ENCODE measurements at regions not wholly inside any gene's neighbourhood (a gene's known extent, or its start where the extent isn't known, plus 50 kb on each side); places are given as distances from the start of the nearest gene placed in this dataset.

- H3K4me1 ChIP-seq (ENCODE audit: insufficient read depth, low read length): no peaks in the 10 kb centered on the region
- H3K27ac ChIP-seq (ENCODE audit: low read depth in 1 of 2, low read length in 2 of 2): no peak overlapping the region
- Mint-ChIP-seq H3K4me3 (no peak overlapping the region), H3K27ac (no peak overlapping the region), H3K36me3 (ENCODE audit: low read depth) (no peaks in the 10 kb centered on the region), H3K27me3 (peaks cover 19% of the 10 kb centered on the region), H3K9me3 (peaks cover 8% of the 10 kb centered on the region), H3K4me1 (ENCODE audit: low read depth) (no peaks in the 10 kb centered on the region)
- POLR2A ChIA-PET: no interaction called here
- no peak for TF ChIP-seq CTCF (IDR thresholded peaks at IDR 0.05)
- H3K9me3 ChIP-seq (ENCODE audit: control insufficient read depth in 1 of 2, insufficient read depth in 1 of 2, low read length in 2 of 2): peaks cover 3 to 16% of the 10 kb centered on the region in 2 experiments
- CTCF ChIA-PET: no interaction called here
- intact Hi-C loops (cut with DNase I, micrococcal nuclease): no loop called here
- no peaks in the 10 kb centered on the region for H3K27me3 ChIP-seq (ENCODE audit: control insufficient read depth in 1 of 2, insufficient read depth in 2 of 2, low read length in 2 of 2)
- no peak overlapping the region for H3K4me3 ChIP-seq (ENCODE audit: low read length)
- ATAC-seq (ENCODE audit: poor library complexity): no peak
- H3K36me3 ChIP-seq (ENCODE audit: insufficient read depth, low read length): no peaks in the 10 kb centered on the region
- no peak for DNase-seq
These were observed 443.4 kb downstream of the TBC1D4 start for GRCh38 chr13:75038393-75039113.

- no peak overlapping the region for H3K27ac ChIP-seq (ENCODE audit: low read depth in 1 of 2, low read length in 2 of 2)
- no peak overlapping the region for H3K4me3 ChIP-seq (ENCODE audit: low read length)
- intact Hi-C loops (cut with DNase I, micrococcal nuclease): no loop called here
- POLR2A ChIA-PET: no interaction called here
- Mint-ChIP-seq H3K4me3 (no peak overlapping the region), H3K27ac (no peak overlapping the region), H3K9me3 (no peaks in the 10 kb centered on the region), H3K27me3 (no peaks in the 10 kb centered on the region), H3K36me3 (ENCODE audit: low read depth) (no peaks in the 10 kb centered on the region), H3K4me1 (ENCODE audit: low read depth) (no peaks in the 10 kb centered on the region)
- DNase-seq (no peak), ATAC-seq (ENCODE audit: poor library complexity) (no peak)
- H3K27me3 ChIP-seq (ENCODE audit: control insufficient read depth in 1 of 2, insufficient read depth in 2 of 2, low read length in 2 of 2): no peaks in the 10 kb centered on the region
- peaks cover 0 to 4% of the 10 kb centered on the region in 2 experiments for H3K9me3 ChIP-seq (ENCODE audit: control insufficient read depth in 1 of 2, insufficient read depth in 1 of 2, low read length in 2 of 2)
- TF ChIP-seq CTCF (IDR thresholded peaks at IDR 0.05): no peak
- CTCF ChIA-PET: no interaction called here
- no peaks in the 10 kb centered on the region for H3K36me3 ChIP-seq (ENCODE audit: insufficient read depth, low read length)
- H3K4me1 ChIP-seq (ENCODE audit: insufficient read depth, low read length): no peaks in the 10 kb centered on the region
These were observed 456.0 kb downstream of the TBC1D4 start for GRCh38 chr13:75025956-75026355.

- intact Hi-C loops (cut with DNase I, micrococcal nuclease): no loop called here
- ChIA-PET CTCF (no interaction called here), POLR2A (no interaction called here)
- ATAC-seq (ENCODE audit: poor library complexity) (no peak), DNase-seq (no peak)
- Histone ChIP-seq H3K4me3 (ENCODE audit: low read length) (no peak overlapping the region), H3K27me3 (ENCODE audit: control insufficient read depth in 1 of 2, insufficient read depth in 2 of 2, low read length in 2 of 2) (no peaks in the 10 kb centered on the region), H3K27ac (ENCODE audit: low read depth in 1 of 2, low read length in 2 of 2) (no peak overlapping the region), H3K4me1 (ENCODE audit: insufficient read depth, low read length) (no peaks in the 10 kb centered on the region), H3K9me3 (ENCODE audit: control insufficient read depth in 1 of 2, insufficient read depth in 1 of 2, low read length in 2 of 2) (peaks cover 0 to 4% of the 10 kb centered on the region in 2 experiments), H3K36me3 (ENCODE audit: insufficient read depth, low read length) (no peaks in the 10 kb centered on the region)
- no peak for TF ChIP-seq CTCF (IDR thresholded peaks at IDR 0.05)
- Mint-ChIP-seq H3K4me1 (ENCODE audit: low read depth) (no peaks in the 10 kb centered on the region), H3K36me3 (ENCODE audit: low read depth) (no peaks in the 10 kb centered on the region), H3K27me3 (no peaks in the 10 kb centered on the region), H3K27ac (no peak overlapping the region), H3K4me3 (no peak overlapping the region), H3K9me3 (no peaks in the 10 kb centered on the region)
These were observed 457.4 kb downstream of the TBC1D4 start for GRCh38 chr13:75024602-75025001.
